Mesenchymal stem cell (in vitro differentiated cells and primary cell): ENCODE measurements at regions not wholly inside any gene's neighbourhood (a gene's known extent, or its start where the extent isn't known, plus 50 kb on each side); places are given as distances from the start of the nearest gene placed in this dataset.

Experiments
- DNase-seq: peaks from one replicate; pipeline ENCODE4 v3.0.0-alpha.2; 2013
- H2AFZ ChIP-seq: one replicate; pipeline ENCODE4 v1.6.1; 2013; ENCODE audit warnings: low read depth, mild to moderate bottlenecking, control low read depth, inconsistent platforms, low read length, moderate library complexity
- H2AK5ac ChIP-seq: 2 replicates; pipeline ENCODE4 v1.6.1; 2013; ENCODE audit warnings: low read length, moderate library complexity, mild to moderate bottlenecking, inconsistent platforms; ENCODE audit not compliant: severe bottlenecking
- H2BK120ac ChIP-seq: one replicate; pipeline ENCODE4 v1.6.1; 2013; ENCODE audit warnings: low read depth, mild to moderate bottlenecking, inconsistent platforms, low read length, moderate library complexity
- H2BK12ac ChIP-seq, 2 experiments: one replicate each; pipeline ENCODE4 v1.6.1; 2013; ENCODE audit warnings: inconsistent platforms in 2 of 2, low read length in 2 of 2, mild to moderate bottlenecking in 2 of 2, moderate library complexity in 2 of 2, control low read depth in 1 of 2
- H2BK15ac ChIP-seq: one replicate; pipeline ENCODE4 v1.6.1; 2013; ENCODE audit warnings: mild to moderate bottlenecking, low read depth, inconsistent platforms; ENCODE audit not compliant: poor library complexity, severe bottlenecking
- H2BK5ac ChIP-seq: 2 replicates; pipeline ENCODE4 v1.6.1; 2013; ENCODE audit warnings: low read depth, mild to moderate bottlenecking, low read length, control low read depth, inconsistent platforms; ENCODE audit not compliant: poor library complexity, severe bottlenecking
- H3K14ac ChIP-seq, 2 experiments: one replicate each; pipeline ENCODE4 v1.6.1; 2013; ENCODE audit warnings: inconsistent platforms in 2 of 2, low read length in 2 of 2, control low read depth in 1 of 2, mild to moderate bottlenecking in 1 of 2, moderate library complexity in 1 of 2
- H3K18ac ChIP-seq, 2 experiments: one replicate each; pipeline ENCODE4 v1.6.1; 2013; ENCODE audit warnings: inconsistent platforms in 2 of 2, low read length in 2 of 2, control low read depth in 1 of 2, low read depth in 1 of 2, mild to moderate bottlenecking in 1 of 2
- H3K23ac ChIP-seq, 2 experiments: one replicate each; pipeline ENCODE4 v1.6.1; 2013; ENCODE audit warnings: inconsistent platforms in 2 of 2, low read length in 2 of 2, mild to moderate bottlenecking in 2 of 2, moderate library complexity in 2 of 2, control low read depth in 1 of 2
- H3K27ac ChIP-seq: 2 replicates; pipeline ENCODE4 v1.5.1; 2013; ENCODE audit warnings: mild to moderate bottlenecking, moderate library complexity, low read length, control low read depth, inconsistent platforms; ENCODE audit not compliant: poor library complexity, severe bottlenecking
- H3K27me3 ChIP-seq, 2 experiments: 2 replicates each; pipeline versions ENCODE4 v1.6.1 to v1.7.0; 2013; ENCODE audit warnings: low read length in 2 of 2, mild to moderate bottlenecking in 2 of 2, moderate library complexity in 2 of 2, control low read depth in 1 of 2, inconsistent platforms in 1 of 2; ENCODE audit not compliant: control insufficient read depth in 1 of 2, insufficient read depth in 1 of 2
- H3K36me3 ChIP-seq, 2 experiments: 2 replicates each; pipeline versions ENCODE4 v1.6.1 to v1.7.0; 2013; ENCODE audit warnings: low read length in 2 of 2, control low read depth in 1 of 2, inconsistent platforms in 1 of 2, low read depth in 1 of 2, mild to moderate bottlenecking in 1 of 2; ENCODE audit not compliant: insufficient read depth in 2 of 2, control insufficient read depth in 1 of 2
- H3K4ac ChIP-seq, 2 experiments: one replicate each; pipeline ENCODE4 v1.6.1; 2013; ENCODE audit warnings: inconsistent platforms in 2 of 2, low read length in 2 of 2, mild to moderate bottlenecking in 2 of 2, moderate library complexity in 2 of 2, control low read depth in 1 of 2, low read depth in 1 of 2
- H3K4me1 ChIP-seq: 2 replicates; pipeline ENCODE4 v1.6.1; 2013; ENCODE audit warnings: low read depth, low read length, control low read depth; ENCODE audit not compliant: control insufficient read depth, insufficient read depth
- H3K4me2 ChIP-seq: 2 replicates; pipeline ENCODE4 v1.6.1; 2013; ENCODE audit warnings: low read length, mild to moderate bottlenecking, inconsistent platforms; ENCODE audit not compliant: poor library complexity, severe bottlenecking
- H3K4me3 ChIP-seq, 2 experiments: 2 replicates each; pipeline versions ENCODE4 v1.5.1 to v1.7.0; 2013; ENCODE audit warnings: low read length in 2 of 2, mild to moderate bottlenecking in 2 of 2, control low read depth in 1 of 2, low read depth in 1 of 2; ENCODE audit not compliant: insufficient read depth in 1 of 2
- H3K79me1 ChIP-seq: replicated peaks from 2 replicates; pipeline ENCODE4 v1.6.1; 2013; ENCODE audit warnings: mild to moderate bottlenecking, control low read depth, low read length, inconsistent platforms; ENCODE audit not compliant: poor library complexity, severe bottlenecking
- H3K9ac ChIP-seq: 2 replicates; pipeline ENCODE4 v1.7.0; 2013; ENCODE audit warnings: mild to moderate bottlenecking, low read length, moderate library complexity
- H3K9me3 ChIP-seq: 2 replicates; pipeline ENCODE4 v1.7.0; 2013; ENCODE audit warnings: mild to moderate bottlenecking, low read length; ENCODE audit not compliant: control insufficient read depth
- H4K8ac ChIP-seq: one replicate; pipeline ENCODE4 v1.6.1; 2013; ENCODE audit warnings: inconsistent platforms, mild to moderate bottlenecking, low read length, moderate library complexity
- H4K91ac ChIP-seq: one replicate; pipeline ENCODE4 v1.6.1; 2013; ENCODE audit warnings: mild to moderate bottlenecking, low read length, inconsistent platforms
- WGBS: methylation state at CpG from one replicate; pipeline ENCODE4 v1.1.7; 2013; ENCODE audit warnings: mixed read lengths; 5-methylcytosine and 5-hydroxymethylcytosine counted together

DNA sequence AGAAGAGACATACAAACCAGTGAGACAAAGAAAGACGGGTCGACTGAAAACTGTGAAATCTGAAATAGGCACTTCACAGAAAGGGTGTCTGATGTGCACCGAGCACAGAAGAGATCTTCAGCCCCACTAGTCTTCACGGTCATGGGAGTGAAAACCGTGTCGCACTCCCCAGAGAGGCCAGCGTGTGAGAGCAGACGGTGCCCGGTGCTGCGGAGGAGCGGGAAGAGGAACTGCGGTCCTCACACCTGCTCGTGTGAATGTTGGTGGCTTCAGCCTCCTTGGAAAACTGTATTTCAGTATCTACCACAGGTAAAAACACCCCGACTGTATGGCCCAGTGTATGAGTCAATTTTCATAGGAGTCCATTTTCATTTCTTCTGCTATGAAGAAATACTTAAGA lies 382.9 kb downstream of the BRD1 start:
- Histone ChIP-seq H3K79me1 (no peaks in the 10 kb centered on the region), H2BK5ac (no peak overlapping the region), H3K27me3 (no peaks in the 10 kb centered on the region), H4K91ac (no peak overlapping the region), H3K23ac (no peak overlapping the region), H2BK120ac (no peak overlapping the region), H3K27ac (no peak overlapping the region), H2AFZ (no peak overlapping the region), H2BK12ac (no peak overlapping the region), H3K9ac (no peak overlapping the region), H3K36me3 (no peaks in the 10 kb centered on the region), H3K9me3 (peaks cover 9% of the 10 kb centered on the region), H3K4me2 (no peak overlapping the region), H2BK15ac (no peak overlapping the region), H3K4ac (no peak overlapping the region), H4K8ac (no peak overlapping the region), H3K14ac (no peak overlapping the region), H3K4me3 (no peak overlapping the region), H2AK5ac (no peak overlapping the region), H3K18ac (no peak overlapping the region), H3K4me1 (no peaks in the 10 kb centered on the region)
- DNase-seq = no peak
- 80% methylated on average over 13 of the region's 14 CpGs for WGBS

DNA sequence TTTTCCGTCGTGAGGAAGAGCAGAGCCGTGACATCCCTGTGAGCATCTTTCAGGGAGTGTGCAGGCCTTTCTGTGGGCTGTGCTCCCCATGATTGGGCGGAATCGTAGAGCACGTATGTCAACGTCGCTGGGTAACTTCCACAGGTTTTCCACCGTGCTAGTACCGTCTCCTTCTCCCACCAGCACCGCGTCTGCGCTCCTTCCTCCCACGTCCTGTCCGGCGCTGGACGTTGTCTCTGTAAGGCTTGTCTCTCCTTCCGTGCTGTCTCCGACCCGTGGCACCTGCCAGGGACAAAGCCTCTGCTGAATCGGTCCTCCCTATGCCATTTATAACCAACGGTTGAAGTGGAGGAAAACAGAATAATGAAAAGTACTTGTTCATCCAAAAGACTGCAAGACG lies 386.7 kb downstream of the BRD1 start:
- Histone ChIP-seq H3K27ac (no peak overlapping the region), H2AFZ (no peak overlapping the region), H3K4me1 (no peaks in the 10 kb centered on the region), H3K18ac (no peak overlapping the region), H2BK120ac (no peak overlapping the region), H3K27me3 (no peaks in the 10 kb centered on the region), H3K79me1 (no peaks in the 10 kb centered on the region), H2AK5ac (no peak overlapping the region), H3K9ac (no peak overlapping the region), H4K91ac (no peak overlapping the region), H3K14ac (no peak overlapping the region), H3K9me3 (peaks cover 5% of the 10 kb centered on the region), H3K36me3 (no peaks in the 10 kb centered on the region), H2BK5ac (no peak overlapping the region), H2BK12ac (no peak overlapping the region), H2BK15ac (no peak overlapping the region), H3K4me2 (no peak overlapping the region), H3K23ac (no peak overlapping the region), H4K8ac (no peak overlapping the region), H3K4me3 (no peak overlapping the region), H3K4ac (no peak overlapping the region)
- DNase-seq = no peak
- WGBS = 90% methylated on average over 20 of the region's 23 CpGs

DNA sequence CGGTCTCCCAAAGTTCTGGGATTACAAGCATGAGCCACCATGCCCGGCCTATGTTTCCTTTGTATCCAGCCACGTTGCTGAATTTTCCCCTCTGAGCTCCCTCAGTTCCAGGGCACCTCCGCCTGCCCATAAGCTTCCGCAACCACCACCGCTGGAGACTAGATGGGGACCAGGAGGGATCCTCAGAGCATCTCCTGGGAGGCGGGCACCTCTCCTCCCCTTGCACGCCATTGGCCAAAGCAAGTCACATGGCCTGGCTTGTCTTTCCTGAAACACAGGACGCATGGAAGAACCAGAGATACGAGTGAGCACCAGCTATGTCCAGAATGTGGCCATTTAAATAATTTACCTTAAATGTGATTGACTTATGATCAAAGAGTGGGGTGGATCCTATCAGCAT lies 388.3 kb downstream of the BRD1 start:
- Histone ChIP-seq H2BK5ac (no peak overlapping the region), H3K18ac (no peak overlapping the region), H3K4ac (no peak overlapping the region), H4K8ac (no peak overlapping the region), H2BK12ac (no peak overlapping the region), H3K14ac (no peak overlapping the region), H3K27ac (no peak overlapping the region), H3K27me3 (no peaks in the 10 kb centered on the region), H2BK15ac (no peak overlapping the region), H3K4me3 (no peak overlapping the region), H2AK5ac (no peak overlapping the region), H2AFZ (no peak overlapping the region), H3K23ac (no peak overlapping the region), H3K9me3 (peaks cover 10% of the 10 kb centered on the region), H3K4me1 (no peaks in the 10 kb centered on the region), H4K91ac (no peak overlapping the region), H3K79me1 (no peaks in the 10 kb centered on the region), H3K4me2 (no peak overlapping the region), H2BK120ac (no peak overlapping the region), H3K9ac (no peak overlapping the region), H3K36me3 (no peaks in the 10 kb centered on the region)
- DNase-seq = no peak
- WGBS = 75% methylated on average over 10 of the region's 10 CpGs

DNA sequence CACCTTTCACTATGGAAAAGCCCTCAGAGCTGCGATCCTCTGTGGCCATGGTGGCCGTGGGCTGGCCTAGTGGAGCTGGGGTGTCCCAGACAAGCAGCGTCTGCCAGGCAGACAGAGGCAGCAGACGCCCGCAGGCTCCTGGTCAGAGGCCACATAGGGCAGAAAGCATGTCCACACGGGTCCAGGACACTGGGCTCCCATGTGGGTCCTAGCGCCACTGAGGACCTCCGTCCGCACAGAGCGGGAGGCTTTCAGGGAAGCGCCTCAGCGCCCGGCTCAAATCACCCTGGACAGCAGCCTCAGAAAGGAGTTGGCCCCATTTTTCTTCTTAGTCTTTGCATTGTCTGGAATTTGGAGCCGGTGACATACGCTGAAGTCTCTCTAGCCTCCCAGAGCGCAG lies 389.7 kb downstream of the BRD1 start:
- Histone ChIP-seq H2BK15ac (no peak overlapping the region), H3K27me3 (no peaks in the 10 kb centered on the region), H3K4me1 (no peaks in the 10 kb centered on the region), H4K91ac (no peak overlapping the region), H3K4ac (no peak overlapping the region), H2AK5ac (no peak overlapping the region), H3K79me1 (no peaks in the 10 kb centered on the region), H3K4me3 (peak overlapping the region in 1 of 2 experiments; percentile 34), H2BK120ac (no peak overlapping the region), H3K36me3 (no peaks in the 10 kb centered on the region), H2AFZ (no peak overlapping the region), H2BK12ac (no peak overlapping the region), H2BK5ac (no peak overlapping the region), H3K9ac (no peak overlapping the region), H4K8ac (no peak overlapping the region), H3K18ac (no peak overlapping the region), H3K23ac (no peak overlapping the region), H3K14ac (no peak overlapping the region), H3K9me3 (peaks cover 10% of the 10 kb centered on the region), H3K4me2 (no peak overlapping the region), H3K27ac (no peak overlapping the region)
- DNase-seq = no peak
- WGBS = 90% methylated on average over 16 of the region's 16 CpGs
